GM12878 (cell line): ENCODE measurements at regions not wholly inside any gene's neighbourhood (a gene's known extent, or its start where the extent isn't known, plus 50 kb on each side); places are given as distances from the start of the nearest gene placed in this dataset.

Experiments
- ATF3 ChIP-seq: IDR thresholded peaks from 2 replicates; pipeline ENCODE4 v1.6.1; 2011; ENCODE audit warnings: low read depth, mild to moderate bottlenecking, low read length, moderate library complexity, borderline replicate concordance; ENCODE audit errors: extremely low read depth
- ATF7 ChIP-seq: fragments of 450-650 bp; IDR thresholded peaks from 2 replicates; pipeline ENCODE4 v1.6.1; 2016; ENCODE audit warnings: low read depth, mild to moderate bottlenecking
- CEBPB ChIP-seq, 2 experiments: fragments of 150-350 bp in 1 of 2; IDR thresholded peaks; 2 replicates each; pipeline ENCODE4 v1.6.1; 2012 to 2014; ENCODE audit warnings: low read depth in 2 of 2, low read length in 2 of 2, borderline replicate concordance in 1 of 2, inconsistent platforms in 1 of 2
- CTCF ChIP-seq, 3 experiments: IDR thresholded peaks in 2 of 3; conservative IDR thresholded peaks in 1 of 3; 2 replicates each; pipeline ENCODE4 v1.5.1; 2011; ENCODE audit warnings: low read depth in 3 of 3, low read length in 3 of 3, mild to moderate bottlenecking in 3 of 3, control low read depth in 2 of 3, moderate library complexity in 2 of 3, inconsistent platforms in 1 of 3, mixed read lengths in 1 of 3; ENCODE audit not compliant: control insufficient read depth in 2 of 3, insufficient read depth in 1 of 3; ENCODE audit errors: extremely low read depth in 1 of 3
- ELK1 ChIP-seq: IDR thresholded peaks from 2 replicates; pipeline ENCODE4 v1.6.1; 2012; ENCODE audit warnings: low read depth, low read length, improper control_type of control experiment
- EP300 ChIP-seq, 2 experiments: fragments of 150-350 bp in 1 of 2; IDR thresholded peaks; 2 replicates each; pipeline ENCODE4 v1.6.1; 2011 to 2012; ENCODE audit warnings: low read depth in 2 of 2, low read length in 2 of 2, borderline replicate concordance in 1 of 2, improper control_type of control experiment in 1 of 2, inconsistent platforms in 1 of 2; ENCODE audit not compliant: control insufficient read depth in 1 of 2
- ESRRA ChIP-seq: IDR thresholded peaks from 2 replicates; pipeline ENCODE4 v1.6.1; 2012; ENCODE audit warnings: mild to moderate bottlenecking, low read length, improper control_type of control experiment
- HCFC1 ChIP-seq: fragments of 150-350 bp; IDR thresholded peaks from 2 replicates; pipeline ENCODE4 v1.6.1; 2014; ENCODE audit warnings: low read length
- PRDM15 ChIP-seq: fragments of 450-650 bp; formaldehyde crosslinking; IDR thresholded peaks from 2 replicates; pipeline ENCODE4 v1.4.0; 2020; ENCODE audit warnings: mild to moderate bottlenecking, moderate library complexity
- SIN3A ChIP-seq: IDR thresholded peaks from 2 replicates; pipeline ENCODE4 v1.6.1; 2012; ENCODE audit warnings: low read depth, low read length, improper control_type of control experiment
- SREBF2 ChIP-seq: IDR thresholded peaks from 2 replicates; pipeline ENCODE4 v1.6.1; 2012; ENCODE audit warnings: mild to moderate bottlenecking, low read length
- SUZ12 ChIP-seq: fragments of 200-600 bp; sonication (generic); IDR thresholded peaks from one replicate; pipeline ENCODE4 v1.6.1; 2018; ENCODE audit warnings: antibody characterized with exemption, mild to moderate bottlenecking; ENCODE audit not compliant: unreplicated experiment
- TCF7 ChIP-seq: IDR thresholded peaks from 2 replicates; pipeline ENCODE4 v1.6.1; 2014; ENCODE audit warnings: antibody characterized with exemption, borderline replicate concordance
- USF1 ChIP-seq: IDR thresholded peaks from 2 replicates; pipeline ENCODE4 v1.6.1; 2011; ENCODE audit warnings: borderline replicate concordance, low read depth, mild to moderate bottlenecking, moderate library complexity, mixed read lengths, low read length; ENCODE audit not compliant: insufficient read depth; ENCODE audit errors: extremely low read length

GRCh38 chr2:23250371-23250770, 134.6 kb upstream of the KLHL29 start:
- TF ChIP-seq SUZ12: no peak
- TF ChIP-seq EP300 (IDR thresholded peaks at IDR 0.05; ENCODE audit: borderline replicate concordance in 1 of 2, control insufficient read depth in 1 of 2, low read depth in 2 of 2, low read length in 2 of 2): no peak
- TF ChIP-seq CTCF (IDR thresholded peaks at IDR 0.05 in 2 of 3, conservative IDR thresholded peaks at IDR 0.05 in 1 of 3; ENCODE audit: control insufficient read depth in 2 of 3, extremely low read depth in 1 of 3, insufficient read depth in 1 of 3, low read depth in 3 of 3, low read length in 3 of 3): no peak
- TF ChIP-seq TCF7: no peak
- TF ChIP-seq PRDM15 (CRISPR knock-in tag): no peak
- no peak for TF ChIP-seq ELK1
- TF ChIP-seq HCFC1: no peak
- no peak for TF ChIP-seq ATF3
- no peak for TF ChIP-seq SREBF2
- TF ChIP-seq CEBPB (IDR thresholded peaks at IDR 0.05; ENCODE audit: borderline replicate concordance in 1 of 2, low read depth in 2 of 2, low read length in 2 of 2): no peak
- TF ChIP-seq ESRRA: no peak
- TF ChIP-seq USF1: no peak
- no peak for TF ChIP-seq ATF7
- no peak for TF ChIP-seq SIN3A
